WTC11 (cell line): ENCODE measurements at regions not wholly inside any gene's neighbourhood (a gene's known extent, or its start where the extent isn't known, plus 50 kb on each side); places are given as distances from the start of the nearest gene placed in this dataset.

Experiments
- CREB1 ChIP-seq: sonication (generic); formaldehyde crosslinking; IDR thresholded peaks from 2 replicates; pipeline ENCODE4 v1.8.0; 2023; ENCODE audit warnings: mild to moderate bottlenecking, missing genetic modification reagents
- CREM ChIP-seq: sonication (generic); formaldehyde crosslinking; IDR thresholded peaks from 2 replicates; pipeline ENCODE4 v1.8.1; 2022; ENCODE audit warnings: mild to moderate bottlenecking, missing genetic modification reagents, moderate library complexity
- ELF4 ChIP-seq: sonication (generic); formaldehyde crosslinking; IDR thresholded peaks from 2 replicates; pipeline ENCODE4 v1.8.1; 2022; ENCODE audit warnings: low read depth, mild to moderate bottlenecking, moderate library complexity, missing genetic modification reagents
- FOXK1 ChIP-seq: sonication (generic); formaldehyde crosslinking; IDR thresholded peaks from 2 replicates; pipeline ENCODE4 v1.8.0; 2022; ENCODE audit warnings: mild to moderate bottlenecking, moderate library complexity, missing genetic modification reagents
- NFE2L1 ChIP-seq: sonication (generic); formaldehyde crosslinking; IDR thresholded peaks from 2 replicates; pipeline ENCODE4 v1.8.1; 2023; ENCODE audit warnings: missing genetic modification reagents
- NFYB ChIP-seq: sonication (generic); formaldehyde crosslinking; conservative IDR thresholded peaks from 2 replicates; pipeline ENCODE4 v1.8.0; 2022; ENCODE audit warnings: low read depth, missing genetic modification reagents
- NR2C2 ChIP-seq: sonication (generic); formaldehyde crosslinking; IDR thresholded peaks from 2 replicates; pipeline ENCODE4 v1.8.0; 2022; ENCODE audit warnings: mild to moderate bottlenecking, missing genetic modification reagents
- SP1 ChIP-seq: sonication (generic); formaldehyde crosslinking; conservative IDR thresholded peaks from 2 replicates; pipeline ENCODE4 v1.8.1; 2022; ENCODE audit warnings: missing genetic modification reagents
- ZNF138 ChIP-seq: sonication (generic); formaldehyde crosslinking; conservative IDR thresholded peaks from 2 replicates; pipeline ENCODE4 v1.8.1; 2022; ENCODE audit warnings: mild to moderate bottlenecking, moderate library complexity, missing genetic modification reagents
- TF ChIP-seq, protein P1 (sequence below): sonication (generic); formaldehyde crosslinking; IDR thresholded peaks from 2 replicates; pipeline ENCODE4 v1.8.0; 2022; ENCODE audit warnings: mild to moderate bottlenecking, missing genetic modification reagents
- TF ChIP-seq, protein P2 (sequence below): sonication (generic); formaldehyde crosslinking; IDR thresholded peaks from 2 replicates; pipeline ENCODE4 v1.8.1; 2022; ENCODE audit warnings: mild to moderate bottlenecking, missing genetic modification reagents, moderate library complexity, borderline replicate concordance
- TF ChIP-seq, protein P3 (sequence below): fragments of 200-600 bp; IDR thresholded peaks from 2 replicates; pipeline ENCODE4 v1.8.0; 2022; ENCODE audit warnings: antibody characterized with exemption
- TF ChIP-seq, protein P4 (sequence below): sonication (generic); formaldehyde crosslinking; IDR thresholded peaks from 2 replicates; pipeline ENCODE4 v1.8.0; 2022; ENCODE audit warnings: mild to moderate bottlenecking, missing genetic modification reagents
- TF ChIP-seq, protein P5 (sequence below): sonication (generic); formaldehyde crosslinking; IDR thresholded peaks from 2 replicates; pipeline ENCODE4 v1.8.1; 2023; ENCODE audit warnings: mild to moderate bottlenecking, missing genetic modification reagents, moderate library complexity

DNA sequence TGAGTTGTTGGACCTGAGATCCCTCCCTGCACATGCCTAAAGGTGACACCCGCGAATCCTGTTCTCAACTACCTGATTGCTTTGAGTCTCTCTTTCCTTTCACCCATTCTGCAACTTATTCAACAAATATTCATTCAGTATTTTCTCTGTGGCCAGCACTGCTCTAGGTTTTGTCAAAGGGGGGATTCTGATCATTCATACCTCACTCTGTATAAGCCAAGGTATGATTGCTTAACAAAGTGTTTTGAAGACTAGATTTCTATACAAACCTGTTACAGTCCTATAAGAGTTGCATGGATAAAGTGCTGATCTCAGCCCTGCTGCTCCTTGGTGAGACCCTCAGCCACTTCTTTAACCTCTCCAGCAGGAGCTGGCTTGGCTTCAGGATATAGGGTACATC is 409.7 kb downstream of the KCNRG start:
- TF ChIP-seq, protein P1, sequence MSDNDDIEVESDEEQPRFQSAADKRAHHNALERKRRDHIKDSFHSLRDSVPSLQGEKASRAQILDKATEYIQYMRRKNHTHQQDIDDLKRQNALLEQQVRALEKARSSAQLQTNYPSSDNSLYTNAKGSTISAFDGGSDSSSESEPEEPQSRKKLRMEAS: no peak
- no peak for TF ChIP-seq CREB1
- TF ChIP-seq NFYB (CRISPR knock-in tag): no peak
- no peak for TF ChIP-seq NFE2L1
- TF ChIP-seq, protein P2, sequence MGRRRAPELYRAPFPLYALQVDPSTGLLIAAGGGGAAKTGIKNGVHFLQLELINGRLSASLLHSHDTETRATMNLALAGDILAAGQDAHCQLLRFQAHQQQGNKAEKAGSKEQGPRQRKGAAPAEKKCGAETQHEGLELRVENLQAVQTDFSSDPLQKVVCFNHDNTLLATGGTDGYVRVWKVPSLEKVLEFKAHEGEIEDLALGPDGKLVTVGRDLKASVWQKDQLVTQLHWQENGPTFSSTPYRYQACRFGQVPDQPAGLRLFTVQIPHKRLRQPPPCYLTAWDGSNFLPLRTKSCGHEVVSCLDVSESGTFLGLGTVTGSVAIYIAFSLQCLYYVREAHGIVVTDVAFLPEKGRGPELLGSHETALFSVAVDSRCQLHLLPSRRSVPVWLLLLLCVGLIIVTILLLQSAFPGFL: no peak
- TF ChIP-seq, protein P3, sequence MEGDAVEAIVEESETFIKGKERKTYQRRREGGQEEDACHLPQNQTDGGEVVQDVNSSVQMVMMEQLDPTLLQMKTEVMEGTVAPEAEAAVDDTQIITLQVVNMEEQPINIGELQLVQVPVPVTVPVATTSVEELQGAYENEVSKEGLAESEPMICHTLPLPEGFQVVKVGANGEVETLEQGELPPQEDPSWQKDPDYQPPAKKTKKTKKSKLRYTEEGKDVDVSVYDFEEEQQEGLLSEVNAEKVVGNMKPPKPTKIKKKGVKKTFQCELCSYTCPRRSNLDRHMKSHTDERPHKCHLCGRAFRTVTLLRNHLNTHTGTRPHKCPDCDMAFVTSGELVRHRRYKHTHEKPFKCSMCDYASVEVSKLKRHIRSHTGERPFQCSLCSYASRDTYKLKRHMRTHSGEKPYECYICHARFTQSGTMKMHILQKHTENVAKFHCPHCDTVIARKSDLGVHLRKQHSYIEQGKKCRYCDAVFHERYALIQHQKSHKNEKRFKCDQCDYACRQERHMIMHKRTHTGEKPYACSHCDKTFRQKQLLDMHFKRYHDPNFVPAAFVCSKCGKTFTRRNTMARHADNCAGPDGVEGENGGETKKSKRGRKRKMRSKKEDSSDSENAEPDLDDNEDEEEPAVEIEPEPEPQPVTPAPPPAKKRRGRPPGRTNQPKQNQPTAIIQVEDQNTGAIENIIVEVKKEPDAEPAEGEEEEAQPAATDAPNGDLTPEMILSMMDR: no peak
- no peak for TF ChIP-seq FOXK1 (CRISPR knock-in tag)
- no peak for TF ChIP-seq ZNF138
- TF ChIP-seq SP1 (CRISPR knock-in tag): no peak
- TF ChIP-seq, protein P4, sequence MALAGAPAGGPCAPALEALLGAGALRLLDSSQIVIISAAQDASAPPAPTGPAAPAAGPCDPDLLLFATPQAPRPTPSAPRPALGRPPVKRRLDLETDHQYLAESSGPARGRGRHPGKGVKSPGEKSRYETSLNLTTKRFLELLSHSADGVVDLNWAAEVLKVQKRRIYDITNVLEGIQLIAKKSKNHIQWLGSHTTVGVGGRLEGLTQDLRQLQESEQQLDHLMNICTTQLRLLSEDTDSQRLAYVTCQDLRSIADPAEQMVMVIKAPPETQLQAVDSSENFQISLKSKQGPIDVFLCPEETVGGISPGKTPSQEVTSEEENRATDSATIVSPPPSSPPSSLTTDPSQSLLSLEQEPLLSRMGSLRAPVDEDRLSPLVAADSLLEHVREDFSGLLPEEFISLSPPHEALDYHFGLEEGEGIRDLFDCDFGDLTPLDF (CRISPR knock-in tag): no peak
- TF ChIP-seq, protein P5, sequence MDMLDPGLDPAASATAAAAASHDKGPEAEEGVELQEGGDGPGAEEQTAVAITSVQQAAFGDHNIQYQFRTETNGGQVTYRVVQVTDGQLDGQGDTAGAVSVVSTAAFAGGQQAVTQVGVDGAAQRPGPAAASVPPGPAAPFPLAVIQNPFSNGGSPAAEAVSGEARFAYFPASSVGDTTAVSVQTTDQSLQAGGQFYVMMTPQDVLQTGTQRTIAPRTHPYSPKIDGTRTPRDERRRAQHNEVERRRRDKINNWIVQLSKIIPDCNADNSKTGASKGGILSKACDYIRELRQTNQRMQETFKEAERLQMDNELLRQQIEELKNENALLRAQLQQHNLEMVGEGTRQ: no peak
- TF ChIP-seq NR2C2 (CRISPR knock-in tag): no peak
- no peak for TF ChIP-seq CREM (CRISPR knock-in tag)
- no peak for TF ChIP-seq ELF4 (CRISPR knock-in tag)
